ENCODE measurements at regions not wholly inside any gene's neighbourhood (a gene's known extent, or its start where the extent isn't known, plus 50 kb on each side); places are given as distances from the start of the nearest gene placed in this dataset.

DNA sequence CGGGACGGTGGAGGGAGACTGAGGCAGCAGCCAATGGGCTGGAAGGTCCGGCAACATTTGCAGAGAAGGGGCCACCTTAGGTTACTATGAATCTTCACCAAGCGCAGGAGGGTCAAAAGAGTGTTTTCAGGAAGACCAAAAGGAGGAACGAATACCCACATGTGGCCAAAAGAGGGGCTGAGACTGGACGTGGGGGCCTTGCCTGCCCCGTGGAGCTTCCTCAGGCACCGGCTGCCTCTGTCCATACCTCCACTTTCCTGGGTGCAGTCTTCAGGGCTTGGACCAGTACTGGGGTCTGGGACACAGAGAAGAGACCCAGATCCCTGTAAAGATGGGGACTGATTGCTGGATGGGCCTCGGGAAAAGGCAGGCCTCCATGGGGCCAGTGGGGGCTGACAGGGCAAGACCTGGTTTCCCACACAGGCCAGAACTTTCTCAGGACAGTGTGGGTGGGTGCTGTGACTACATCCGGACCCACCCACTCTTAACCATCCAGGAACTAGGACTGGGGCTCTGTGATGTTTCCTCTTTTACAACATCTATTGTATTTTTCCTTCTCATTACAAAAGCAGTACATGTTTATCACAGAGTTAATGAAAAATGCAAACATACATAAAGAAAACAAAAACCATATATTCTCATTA lies 294.7 kb downstream of the ZSWIM6 start:
- ATAC-seq (ENCODE audit: low read depth) = no peak
- Mint-ChIP-seq H3K4me1 (peaks cover 1% of the 10 kb centered on the region), H3K27me3 (peaks cover 54% of the 10 kb centered on the region), H3K4me3 (peak overlapping the region; percentile 32), H3K9me3 (peaks cover 2% of the 10 kb centered on the region), H3K36me3 (peaks cover 2% of the 10 kb centered on the region), H3K27ac (no peak overlapping the region)
- no peak for DNase-seq
- POLR2A ChIA-PET = no interaction called here

- ATAC-seq (ENCODE audit: low read depth) (no peak), DNase-seq (no peak)
- no peak overlapping the region for H3K4me3 Mint-ChIP-seq
- peaks cover 51% of the 10 kb centered on the region for H3K27me3 Mint-ChIP-seq
- H3K4me1 Mint-ChIP-seq = peaks cover 1% of the 10 kb centered on the region
- no peak overlapping the region for H3K27ac Mint-ChIP-seq
- H3K9me3 Mint-ChIP-seq = peaks cover 2% of the 10 kb centered on the region
- H3K36me3 Mint-ChIP-seq = peaks cover 2% of the 10 kb centered on the region
- POLR2A ChIA-PET = no interaction called here
These were observed 295.5 kb downstream of the ZSWIM6 start for GRCh38 chr5:61627531-61627930.

DNA sequence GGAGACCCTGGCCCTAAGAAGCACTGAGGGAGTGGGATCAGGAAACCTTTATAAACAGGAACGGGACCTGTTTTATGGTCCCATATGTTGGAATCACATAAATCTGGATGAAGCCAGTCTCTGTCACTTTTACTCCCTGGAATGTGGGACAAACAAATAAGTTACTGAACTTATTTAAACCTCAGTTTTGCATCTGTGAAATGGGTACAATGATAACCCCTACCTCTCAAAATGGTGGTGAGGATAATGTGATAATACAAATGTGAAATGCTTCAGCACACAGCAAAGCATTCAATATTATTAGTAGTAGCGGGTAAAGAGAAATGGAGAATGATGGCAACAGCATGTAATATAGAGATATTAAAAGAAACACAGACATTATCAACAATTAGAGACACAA lies 298.9 kb downstream of the ZSWIM6 start:
- peaks cover 2% of the 10 kb centered on the region for H3K36me3 Mint-ChIP-seq
- peaks cover 1% of the 10 kb centered on the region for H3K4me1 Mint-ChIP-seq

GRCh38 chr5:61631438-61631941 lies 299.4 kb downstream of the ZSWIM6 start:
- Mint-ChIP-seq H3K27ac (no peak overlapping the region), H3K4me3 (no peak overlapping the region), H3K27me3 (peaks cover 34% of the 10 kb centered on the region), H3K9me3 (peaks cover 2% of the 10 kb centered on the region), H3K4me1 (peaks cover 1% of the 10 kb centered on the region), H3K36me3 (peaks cover 2% of the 10 kb centered on the region)
- ATAC-seq (ENCODE audit: low read depth) = no peak
- no peak for DNase-seq
- POLR2A ChIA-PET = no interaction called here

More for the DNA sequence above, 298.9 kb downstream of the ZSWIM6 start:
- ATAC-seq (ENCODE audit: low read depth) (no peak), DNase-seq (no peak)
- peaks cover 33% of the 10 kb centered on the region for H3K27me3 Mint-ChIP-seq
- POLR2A ChIA-PET = no interaction called here
- H3K27ac Mint-ChIP-seq = no peak overlapping the region
- peaks cover 2% of the 10 kb centered on the region for H3K9me3 Mint-ChIP-seq
- no peak overlapping the region for H3K4me3 Mint-ChIP-seq

DNA sequence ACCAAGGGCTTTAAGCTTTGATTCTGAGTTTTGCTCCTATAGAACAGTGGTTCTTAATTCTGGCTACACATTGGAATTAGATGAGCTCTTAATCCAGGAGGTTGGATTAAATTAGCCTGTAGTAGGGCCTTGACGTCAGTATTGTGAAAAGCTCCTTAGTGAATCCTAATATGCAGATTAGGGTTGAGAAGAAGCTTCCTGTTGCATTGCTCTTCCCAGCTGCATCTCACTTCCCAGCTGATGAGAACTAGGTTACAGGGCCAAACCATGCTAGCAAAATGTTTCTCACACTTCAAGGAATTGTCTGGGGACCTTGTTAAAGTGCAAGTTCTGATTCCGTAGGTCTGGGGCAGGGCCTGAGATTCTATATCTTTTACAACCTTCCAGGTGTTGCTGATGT lies 300.0 kb downstream of the ZSWIM6 start:
- Mint-ChIP-seq H3K36me3 (peaks cover 2% of the 10 kb centered on the region), H3K4me1 (peaks cover under 1% of the 10 kb centered on the region), H3K9me3 (peaks cover 2% of the 10 kb centered on the region), H3K27me3 (peaks cover 28% of the 10 kb centered on the region), H3K4me3 (no peak overlapping the region), H3K27ac (no peak overlapping the region)
- ATAC-seq (ENCODE audit: low read depth) = no peak
- no peak for DNase-seq
- POLR2A ChIA-PET = no interaction called here

DNA sequence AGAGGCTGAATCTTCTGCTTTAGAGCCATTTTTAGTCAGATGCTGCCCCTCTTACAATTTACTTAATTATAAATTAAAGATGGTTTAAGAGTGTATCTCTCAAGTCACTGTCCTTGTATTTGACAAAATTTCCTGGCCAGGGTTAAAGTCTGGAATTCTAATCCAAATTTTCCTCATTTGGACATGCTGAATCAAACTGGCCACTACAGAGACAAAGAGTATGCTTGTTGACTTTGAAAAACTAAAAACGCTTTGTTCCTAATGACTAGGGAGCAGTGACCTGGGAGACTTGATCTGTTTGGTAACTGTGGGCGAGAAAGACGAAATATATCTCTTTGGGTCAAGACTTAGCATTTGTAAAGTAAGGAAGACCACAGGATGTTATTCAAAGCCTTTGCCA lies 303.2 kb downstream of the ZSWIM6 start:
- Mint-ChIP-seq H3K4me3 (no peak overlapping the region), H3K9me3 (no peaks in the 10 kb centered on the region), H3K36me3 (no peaks in the 10 kb centered on the region), H3K27me3 (peaks cover 8% of the 10 kb centered on the region), H3K4me1 (no peaks in the 10 kb centered on the region), H3K27ac (no peak overlapping the region)
- DNase-seq (no peak), ATAC-seq (ENCODE audit: low read depth) (no peak)
- POLR2A ChIA-PET = no interaction called here

GRCh38 chr5:61637566-61637965 lies 305.5 kb downstream of the ZSWIM6 start:
- POLR2A ChIA-PET = no interaction called here
- no peak for ATAC-seq (ENCODE audit: low read depth)
- H3K4me3 Mint-ChIP-seq = no peak overlapping the region

GRCh38 chr5:61638476-61638875 lies 306.4 kb downstream of the ZSWIM6 start:
- DNase-seq (no peak), ATAC-seq (ENCODE audit: low read depth) (no peak)
- Mint-ChIP-seq H3K4me3 (no peak overlapping the region), H3K9me3 (no peaks in the 10 kb centered on the region), H3K4me1 (no peaks in the 10 kb centered on the region), H3K36me3 (no peaks in the 10 kb centered on the region), H3K27me3 (peaks cover 6% of the 10 kb centered on the region), H3K27ac (no peak overlapping the region)
- POLR2A ChIA-PET = no interaction called here

More at GRCh38 chr5:61637566-61637965, 305.5 kb downstream of the ZSWIM6 start:
- Mint-ChIP-seq H3K27me3 (peaks cover 6% of the 10 kb centered on the region), H3K9me3 (no peaks in the 10 kb centered on the region), H3K36me3 (no peaks in the 10 kb centered on the region), H3K27ac (no peak overlapping the region), H3K4me1 (no peaks in the 10 kb centered on the region)
- no peak for DNase-seq

- H3K9me3 Mint-ChIP-seq = no peaks in the 10 kb centered on the region
- H3K27ac Mint-ChIP-seq = no peak overlapping the region
- peaks cover 6% of the 10 kb centered on the region for H3K27me3 Mint-ChIP-seq
- DNase-seq (no peak), ATAC-seq (ENCODE audit: low read depth) (no peak)
- no peaks in the 10 kb centered on the region for H3K36me3 Mint-ChIP-seq
- no peaks in the 10 kb centered on the region for H3K4me1 Mint-ChIP-seq
- H3K4me3 Mint-ChIP-seq = no peak overlapping the region
- POLR2A ChIA-PET = no interaction called here
These were observed 308.3 kb downstream of the ZSWIM6 start for GRCh38 chr5:61640179-61641021.

DNA sequence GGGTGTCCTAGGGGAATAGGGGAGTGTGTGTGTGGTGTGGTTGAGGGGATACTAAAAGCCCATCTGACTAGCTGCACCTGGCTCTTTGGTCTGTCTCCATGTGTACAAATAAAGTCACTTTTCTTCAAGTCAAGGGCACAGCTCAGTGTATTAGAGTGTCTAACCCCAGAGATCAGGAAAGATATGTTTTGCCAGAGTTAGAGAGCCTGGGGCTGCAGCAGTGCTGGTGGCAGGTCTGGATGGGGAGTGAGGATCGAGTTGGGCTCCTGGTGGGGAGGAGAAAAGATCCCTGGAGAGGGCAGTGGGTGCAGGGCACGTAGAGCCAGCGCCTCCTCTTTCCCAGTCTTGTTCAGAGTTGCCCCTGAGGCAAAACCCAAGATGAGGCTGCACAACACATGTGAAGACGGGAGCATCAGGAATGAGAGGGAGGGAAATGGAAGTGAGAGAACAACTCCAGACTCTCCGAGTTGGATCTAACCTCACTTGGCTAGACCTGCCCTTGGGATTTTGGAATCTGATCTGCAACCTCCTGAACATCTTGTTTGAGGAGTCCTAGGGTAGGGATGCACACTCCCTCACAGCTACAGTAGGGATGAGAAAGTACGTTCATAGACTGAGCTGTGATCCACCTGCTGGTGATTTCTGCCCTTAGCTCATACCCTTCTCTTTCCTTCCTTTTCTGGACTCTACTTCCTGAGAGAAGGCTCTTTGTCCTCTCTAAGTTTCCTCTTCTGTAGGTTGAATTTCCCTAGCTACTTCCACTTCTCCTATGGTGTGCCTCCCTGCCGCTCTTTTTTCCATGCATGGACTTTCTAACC lies 309.9 kb downstream of the ZSWIM6 start:
- ATAC-seq (ENCODE audit: low read depth) (no peak), DNase-seq (no peak)
- Mint-ChIP-seq H3K36me3 (no peaks in the 10 kb centered on the region), H3K27me3 (peaks cover 2% of the 10 kb centered on the region), H3K27ac (no peak overlapping the region), H3K4me3 (no peak overlapping the region), H3K4me1 (no peaks in the 10 kb centered on the region), H3K9me3 (no peaks in the 10 kb centered on the region)
- POLR2A ChIA-PET = no interaction called here

DNA sequence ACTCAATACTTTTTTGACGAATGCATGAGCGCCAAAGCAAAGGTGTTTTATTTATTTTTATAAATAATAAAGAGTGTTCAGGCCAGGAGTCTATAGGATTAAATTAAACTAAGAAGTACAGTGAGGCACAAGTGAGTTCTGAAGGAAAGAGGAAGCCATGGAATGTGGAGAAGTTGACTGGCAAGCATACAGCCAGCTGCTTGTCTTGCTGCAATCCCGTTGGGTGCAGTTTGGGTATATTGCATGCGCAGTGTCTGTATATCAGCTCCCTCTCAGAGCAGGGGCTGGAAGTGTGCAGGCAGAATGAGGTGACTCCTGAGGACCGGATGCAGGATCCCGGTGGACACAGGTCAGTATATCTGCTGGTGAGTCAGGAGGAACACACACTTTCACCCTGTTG lies 315.6 kb downstream of the ZSWIM6 start:
- no peaks in the 10 kb centered on the region for H3K4me1 Mint-ChIP-seq
- H3K9me3 Mint-ChIP-seq = no peaks in the 10 kb centered on the region
- H3K27ac Mint-ChIP-seq = no peak overlapping the region
- H3K4me3 Mint-ChIP-seq = no peak overlapping the region
- ATAC-seq (ENCODE audit: low read depth) = no peak
- no peaks in the 10 kb centered on the region for H3K36me3 Mint-ChIP-seq
- no peak for DNase-seq
- POLR2A ChIA-PET = no interaction called here
- H3K27me3 Mint-ChIP-seq = peaks cover 8% of the 10 kb centered on the region

DNA sequence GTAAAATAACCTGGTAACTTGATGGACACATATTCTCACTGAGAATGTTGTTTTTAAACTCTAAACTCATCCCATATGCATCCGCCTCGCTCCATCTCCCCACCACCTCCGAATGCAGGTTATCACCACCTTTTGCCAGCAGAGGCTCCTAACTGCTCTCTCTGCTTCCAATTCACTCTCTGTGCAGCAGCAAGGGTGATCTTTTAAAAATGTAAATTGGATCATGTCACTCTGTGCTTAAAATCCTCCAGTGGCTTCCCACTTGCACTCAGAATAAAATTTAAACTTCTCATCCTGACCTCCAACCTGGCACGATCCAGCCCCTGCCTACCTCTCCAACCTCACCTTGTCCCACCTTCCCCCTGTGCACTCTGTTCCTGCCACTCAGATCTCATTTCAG lies 317.2 kb downstream of the ZSWIM6 start:
- H3K27me3 Mint-ChIP-seq = peaks cover 11% of the 10 kb centered on the region
- no peaks in the 10 kb centered on the region for H3K36me3 Mint-ChIP-seq
- DNase-seq = no peak
- no peak overlapping the region for H3K27ac Mint-ChIP-seq
- POLR2A ChIA-PET = no interaction called here
- H3K9me3 Mint-ChIP-seq = no peaks in the 10 kb centered on the region
- no peak for ATAC-seq (ENCODE audit: low read depth)
- no peak overlapping the region for H3K4me3 Mint-ChIP-seq
- no peaks in the 10 kb centered on the region for H3K4me1 Mint-ChIP-seq

DNA sequence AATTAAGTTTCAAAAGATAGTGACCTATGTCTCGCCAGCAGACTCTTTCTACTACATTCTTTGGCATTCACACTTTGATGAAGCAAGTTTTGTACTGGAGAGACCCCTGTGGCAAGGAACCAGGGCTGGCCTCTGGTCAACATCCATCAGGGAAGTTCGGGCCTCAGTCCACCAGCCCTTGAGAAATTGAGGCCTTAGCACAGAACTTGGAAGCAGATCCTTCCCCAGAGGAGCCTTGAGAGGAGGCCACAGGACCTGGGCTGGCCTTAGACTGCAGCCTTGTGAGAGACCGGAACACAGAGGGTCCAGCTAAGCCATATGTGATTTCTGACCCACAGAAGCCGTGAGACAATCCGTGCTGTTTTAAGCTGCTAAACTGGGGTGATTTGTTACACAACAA lies 317.9 kb downstream of the ZSWIM6 start:
- Mint-ChIP-seq H3K27me3 (peaks cover 8% of the 10 kb centered on the region), H3K27ac (no peak overlapping the region), H3K4me3 (no peak overlapping the region), H3K4me1 (no peaks in the 10 kb centered on the region), H3K36me3 (no peaks in the 10 kb centered on the region), H3K9me3 (no peaks in the 10 kb centered on the region)
- DNase-seq (no peak), ATAC-seq (ENCODE audit: low read depth) (no peak)
- POLR2A ChIA-PET = no interaction called here
